HG03571 (cell line): ENCODE measurements at regions not wholly inside any gene's neighbourhood (a gene's known extent, or its start where the extent isn't known, plus 50 kb on each side); places are given as distances from the start of the nearest gene placed in this dataset.
"Not testable (repeated sequence)": the region's sequence is repeated elsewhere in the genome, so short reads cannot be mapped to it uniquely, and the experiment has no call there.

ENCODE experiments used
- ATAC-seq: cut with Tn5 transposase; IDR thresholded peaks from one replicate; pipeline ENCODE4 v1.9.1; 2021; ENCODE audit not compliant: unreplicated experiment

DNA sequence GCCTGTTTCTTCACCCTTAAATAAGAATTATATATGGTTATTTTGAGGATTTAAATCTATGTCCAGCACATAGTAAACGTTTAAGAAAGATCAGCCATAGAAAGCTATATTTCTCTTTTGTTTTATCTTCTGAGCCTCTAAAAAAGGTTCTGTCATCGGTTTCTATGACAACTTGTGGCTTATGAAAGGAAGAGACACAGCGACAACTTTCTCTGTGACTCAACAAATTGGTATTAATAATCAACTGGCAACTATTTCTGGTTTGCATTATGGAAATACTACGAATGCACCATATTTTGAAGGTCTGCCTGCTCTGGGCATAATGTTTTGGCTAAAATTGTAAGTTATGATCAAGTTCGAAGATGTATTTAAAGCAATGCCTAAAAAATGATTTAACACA lies 751.0 kb downstream of the CD109 start:
- ATAC-seq: peak; percentile 93

DNA sequence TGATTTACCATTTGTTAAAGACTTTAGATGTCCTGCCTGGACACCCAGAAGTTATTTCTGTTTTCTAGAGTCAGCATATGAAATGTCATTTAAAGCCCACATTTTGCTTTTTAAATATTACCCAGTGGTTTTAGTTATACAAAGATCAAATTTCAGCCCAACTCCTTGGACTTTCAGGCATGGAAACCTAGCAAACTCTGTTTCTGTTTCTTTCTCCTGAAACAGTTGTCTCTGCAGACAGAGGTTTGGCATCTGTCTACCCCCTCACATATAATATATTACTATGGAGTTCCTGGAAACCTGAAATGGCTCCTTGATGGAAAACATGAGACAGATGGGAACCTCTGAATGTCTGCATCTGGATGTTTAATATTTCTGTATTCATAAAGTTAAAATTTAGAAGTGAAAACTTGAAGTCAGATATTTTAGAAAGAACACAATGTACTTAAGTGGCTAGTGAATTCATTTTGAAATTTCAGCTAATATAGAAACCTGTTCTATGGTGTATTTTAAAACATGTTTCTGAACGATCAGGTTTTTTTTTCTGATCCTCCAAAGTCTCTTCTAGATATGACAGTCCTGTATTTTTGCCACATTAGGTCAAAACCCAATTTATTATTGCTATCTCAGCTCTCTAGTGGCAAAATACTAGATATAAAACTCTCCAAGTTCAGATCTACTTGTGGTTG lies 743.3 kb downstream of the CD109 start:
- no peak for ATAC-seq

DNA sequence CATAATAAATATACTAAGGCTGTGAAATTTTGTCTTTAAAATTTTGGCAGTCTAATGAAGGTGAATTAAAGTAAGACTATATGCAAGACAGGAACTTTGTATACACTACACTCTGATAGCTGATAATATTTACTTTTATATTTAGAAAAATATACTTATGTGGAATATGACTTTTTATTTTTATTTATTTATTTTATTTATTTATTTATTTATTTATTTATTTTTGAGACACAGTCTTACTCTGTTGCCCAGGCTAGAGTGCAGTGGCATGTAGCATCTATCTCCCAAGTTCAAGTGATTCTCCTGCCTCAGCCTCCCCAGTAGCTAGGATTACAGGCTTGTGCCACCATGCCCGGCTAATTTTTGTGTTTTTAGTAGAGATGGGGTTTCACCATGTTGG lies 742.4 kb downstream of the CD109 start:
- not testable (repeated sequence) for ATAC-seq

DNA sequence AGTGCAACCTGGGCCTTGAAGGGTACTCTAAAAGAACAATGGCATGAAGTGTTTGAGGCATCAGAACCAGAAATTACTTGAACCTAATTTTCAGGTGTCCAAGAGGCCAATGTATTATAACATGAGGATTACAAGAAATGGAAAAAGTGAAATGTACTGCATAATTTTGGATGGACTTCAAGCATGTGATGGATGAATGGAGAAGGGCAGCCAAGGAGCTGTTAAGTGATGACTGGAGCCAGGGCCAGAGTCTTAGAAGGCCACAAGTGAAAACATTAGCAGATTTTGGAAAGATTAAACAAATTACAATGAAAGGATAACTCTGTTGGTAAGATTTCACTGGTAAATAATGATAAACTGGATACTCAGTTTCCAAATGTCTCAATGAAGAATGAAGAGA lies 738.2 kb downstream of the CD109 start:
- no peak for ATAC-seq

DNA sequence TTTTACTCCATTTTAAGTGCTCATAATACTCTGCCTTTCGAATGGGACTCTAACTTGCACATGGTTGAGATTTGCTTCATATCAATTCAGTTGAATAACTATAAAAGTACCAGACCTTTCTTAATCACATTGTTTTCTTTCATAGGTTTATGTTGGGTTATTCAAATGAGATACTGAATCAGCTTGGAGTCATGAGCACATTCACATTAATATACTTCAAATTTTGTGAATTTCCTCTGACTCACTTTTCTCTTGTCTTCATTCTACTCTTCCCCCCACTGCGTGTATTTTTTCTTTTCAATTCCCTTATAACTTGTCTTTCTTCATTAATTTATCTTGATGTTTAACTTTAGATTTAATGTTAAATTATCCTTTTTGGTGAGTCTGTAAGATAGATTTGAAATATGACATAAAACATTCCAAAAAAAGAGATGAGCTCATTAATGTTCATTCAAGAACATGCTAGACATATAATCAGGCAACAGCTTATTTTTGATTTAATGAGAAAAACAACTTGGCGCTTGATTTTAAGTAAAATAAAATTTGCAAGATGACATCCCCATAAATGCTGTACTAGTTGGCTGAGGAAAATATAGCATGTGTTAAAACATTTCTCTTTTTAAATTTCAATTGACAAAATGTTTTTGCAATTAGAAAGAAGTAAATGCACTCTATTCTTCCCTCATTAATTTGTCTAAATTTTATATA lies 736.0 kb downstream of the CD109 start:
- no peak for ATAC-seq

DNA sequence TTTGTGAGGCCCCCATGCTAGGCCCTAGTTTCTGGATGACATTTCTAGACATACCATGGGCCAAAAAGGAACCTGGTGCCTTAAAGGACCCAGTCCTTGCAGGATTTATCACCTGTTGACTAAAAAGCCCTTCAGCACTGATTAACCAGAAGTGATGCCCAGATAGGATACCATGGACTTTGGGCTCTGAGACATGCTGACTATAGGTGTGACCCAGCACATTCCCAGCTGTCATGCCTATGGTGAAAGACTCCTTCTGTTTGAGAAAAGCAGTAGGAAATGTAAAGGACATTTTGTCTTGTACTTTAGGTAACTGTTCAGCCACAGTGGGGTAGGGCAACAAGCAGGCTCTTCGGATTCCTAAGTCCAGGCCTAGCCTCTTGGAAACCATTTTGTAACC lies 724.2 kb downstream of the CD109 start:
- no peak for ATAC-seq

DNA sequence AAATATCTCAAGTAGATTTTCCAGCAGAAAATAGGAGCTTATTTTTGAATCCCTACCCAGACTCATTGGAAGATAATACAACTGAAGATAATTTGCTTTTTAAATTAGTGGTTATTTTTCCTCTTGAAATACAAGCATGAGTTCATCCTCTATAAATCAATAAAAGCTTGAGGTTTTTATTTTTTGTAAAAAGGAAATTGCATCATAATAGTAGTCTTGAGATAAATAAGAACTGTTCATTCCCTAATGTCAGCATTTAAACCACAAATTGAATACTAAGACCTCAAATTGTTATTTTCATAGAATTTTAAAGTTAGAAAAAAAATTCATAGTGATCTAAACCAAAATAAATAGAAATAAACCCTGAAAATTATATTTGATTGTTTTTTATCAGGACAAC lies 719.1 kb downstream of the CD109 start:
- ATAC-seq: no peak

DNA sequence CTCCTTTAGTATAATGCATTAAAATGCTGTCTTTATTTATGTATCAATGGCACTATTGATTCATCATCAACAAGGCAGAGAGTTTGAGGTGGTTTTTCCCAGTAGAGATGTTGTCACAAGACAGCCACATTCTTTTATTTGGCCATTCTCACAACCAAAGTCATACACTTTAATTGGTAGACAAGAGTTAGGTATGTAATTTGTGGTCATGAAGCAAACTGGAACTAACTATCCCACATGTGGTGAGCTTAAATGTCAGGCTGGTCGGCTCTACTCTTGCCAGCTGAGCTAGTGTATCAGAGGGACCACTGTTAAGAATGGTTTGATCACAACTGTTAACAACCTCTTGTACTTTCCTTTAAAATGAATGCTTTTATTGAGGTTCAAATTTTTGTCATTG lies 714.6 kb downstream of the CD109 start:
- ATAC-seq: no peak

DNA sequence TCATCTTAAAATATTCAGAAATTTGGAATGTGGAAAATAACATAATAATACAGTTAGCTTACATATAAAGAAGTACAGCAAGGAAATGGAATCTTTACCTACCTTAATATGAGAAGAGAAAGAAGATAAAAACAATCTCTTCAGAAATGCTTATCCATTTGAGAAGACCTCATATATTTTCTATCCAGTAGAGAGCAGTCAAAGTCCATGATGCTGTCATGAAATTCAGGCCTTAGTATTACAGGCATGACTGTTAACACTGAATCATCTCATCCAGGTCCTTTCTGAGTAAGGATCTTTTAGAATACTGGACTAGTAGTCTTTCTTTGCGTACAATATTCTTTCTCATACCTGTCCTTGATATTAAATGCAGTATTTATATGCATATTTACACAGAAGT lies 713.4 kb downstream of the CD109 start:
- ATAC-seq: no peak

DNA sequence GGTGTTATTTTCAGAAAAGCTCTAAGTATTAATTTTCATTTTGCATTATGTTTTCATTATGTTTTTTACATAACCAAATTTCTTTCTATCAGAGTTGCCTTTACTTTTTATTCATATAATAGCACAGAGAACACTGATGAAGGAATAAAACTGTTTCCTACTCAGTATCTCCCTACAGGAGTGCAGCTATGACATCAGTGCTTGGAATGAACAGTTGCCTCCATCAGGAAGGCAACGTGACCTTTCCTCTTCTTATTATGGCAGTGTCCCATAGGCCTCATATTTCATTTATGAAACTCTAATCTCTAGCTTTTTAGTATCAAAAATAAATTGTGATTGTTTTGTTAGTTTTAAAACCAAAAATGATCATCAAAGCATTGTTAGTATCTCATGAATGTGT lies 712.8 kb downstream of the CD109 start:
- no peak for ATAC-seq

DNA sequence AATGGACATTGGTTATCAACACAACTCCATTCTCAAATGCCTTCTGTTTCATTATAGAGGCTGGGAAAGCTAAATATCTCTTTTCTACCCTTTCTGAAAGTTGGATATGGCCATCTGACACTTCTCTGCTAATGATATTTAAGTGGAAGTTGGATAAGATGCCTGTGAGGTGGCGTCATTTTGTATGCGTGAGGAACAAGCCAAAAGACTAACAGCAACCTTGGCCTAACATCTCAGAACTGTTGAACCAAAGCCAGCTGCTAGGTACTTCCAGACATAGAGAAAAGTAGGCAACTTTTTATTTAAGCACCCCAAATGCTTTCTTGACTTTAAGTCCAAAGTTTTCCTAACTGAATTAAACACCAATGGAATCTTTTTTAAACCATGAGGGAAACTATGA lies 708.4 kb downstream of the CD109 start:
- no peak for ATAC-seq

DNA sequence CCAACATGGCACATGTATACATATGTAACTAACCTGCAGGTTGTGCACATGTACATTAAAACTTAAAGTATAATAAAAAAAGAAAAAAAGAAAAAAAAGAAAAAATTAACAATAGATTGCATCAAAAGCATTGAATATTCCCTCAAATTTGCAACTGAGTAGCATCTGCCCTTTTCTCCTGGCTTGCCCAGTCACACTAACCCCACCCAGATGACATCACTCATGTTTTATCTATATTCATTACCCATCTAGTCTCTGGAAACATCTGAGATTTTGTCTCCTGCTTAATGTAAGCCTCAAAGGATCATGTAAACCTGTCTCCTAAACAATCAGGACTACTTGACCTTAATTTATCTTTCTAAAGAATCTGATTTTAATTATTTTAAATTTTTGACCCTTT lies 706.8 kb downstream of the CD109 start:
- no peak for ATAC-seq

DNA sequence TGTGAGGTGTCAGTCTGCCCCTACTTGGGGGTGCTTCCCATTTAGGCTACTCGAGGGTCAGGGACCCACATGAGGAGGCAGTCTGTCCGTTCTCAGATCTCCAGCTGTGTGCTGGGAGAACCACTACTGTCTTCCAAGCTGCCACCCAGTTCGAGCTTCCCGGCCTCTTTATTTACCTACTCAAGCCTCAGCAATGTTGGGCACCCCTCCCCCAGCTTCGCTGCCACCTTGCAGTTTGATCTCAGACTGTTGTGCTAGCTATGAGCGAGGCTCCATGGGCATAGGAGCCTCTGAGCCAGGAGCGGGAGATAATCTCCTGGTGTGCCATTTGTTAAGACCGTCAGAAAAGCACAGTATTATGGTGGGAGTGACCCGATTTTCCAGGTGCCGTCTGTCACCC lies 682.4 kb downstream of the CD109 start:
- not testable (repeated sequence) for ATAC-seq

DNA sequence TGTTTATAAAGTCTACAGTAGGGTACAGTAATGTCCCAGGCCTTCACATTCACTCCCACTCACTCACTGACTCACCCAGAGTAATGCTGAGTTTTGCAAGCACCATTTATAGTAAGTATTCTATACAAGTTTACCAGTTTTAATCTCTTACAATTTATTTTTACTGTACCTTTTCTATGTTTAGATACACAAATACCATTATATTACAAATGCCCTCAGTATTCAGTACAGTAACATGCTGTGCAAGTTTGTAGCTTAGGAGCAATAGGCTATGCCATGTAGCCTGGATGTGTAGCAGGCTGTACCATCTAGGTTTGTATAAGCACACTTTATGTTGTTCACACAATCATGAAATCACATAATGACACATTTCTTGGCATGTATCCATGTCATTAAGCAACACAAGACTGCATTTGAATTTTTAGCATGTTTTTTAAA lies 673.6 kb downstream of the CD109 start:
- no peak for ATAC-seq

DNA sequence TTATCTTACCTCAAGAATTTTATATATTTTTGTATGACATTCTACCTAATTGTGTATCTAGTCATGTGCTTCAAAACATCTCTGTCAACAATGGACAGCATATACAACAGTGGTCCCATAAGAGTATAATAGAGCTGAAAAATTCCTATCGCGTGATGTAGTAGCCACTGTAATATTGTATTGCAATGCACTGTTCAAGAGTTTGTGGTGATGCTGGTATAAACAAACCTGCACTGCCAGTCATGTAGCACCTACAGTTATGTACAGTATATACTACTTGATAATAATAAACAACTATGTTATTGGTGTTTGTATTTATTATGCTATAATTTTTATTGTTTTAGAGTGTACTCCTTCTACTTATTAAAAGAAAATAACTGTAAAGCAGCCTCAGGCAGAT lies 672.7 kb downstream of the CD109 start:
- no peak for ATAC-seq

DNA sequence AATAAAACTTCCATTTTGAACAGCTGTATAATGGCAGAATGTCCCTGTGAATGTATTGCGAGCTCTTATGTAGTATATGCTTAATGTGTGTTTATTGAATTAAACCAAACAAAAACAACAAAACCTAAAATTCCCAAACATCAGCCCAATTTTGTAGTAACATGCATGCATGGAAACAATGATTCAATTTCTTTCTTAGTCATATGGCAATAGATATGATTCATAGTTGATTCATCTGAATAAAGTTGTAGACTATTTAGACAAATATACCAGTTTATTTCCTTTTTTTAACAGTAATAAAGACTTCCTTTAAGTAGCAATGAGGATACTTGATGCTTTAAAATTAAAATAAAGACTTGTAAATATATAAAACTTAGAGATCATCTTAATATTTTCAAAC lies 670.6 kb downstream of the CD109 start:
- no peak for ATAC-seq

DNA sequence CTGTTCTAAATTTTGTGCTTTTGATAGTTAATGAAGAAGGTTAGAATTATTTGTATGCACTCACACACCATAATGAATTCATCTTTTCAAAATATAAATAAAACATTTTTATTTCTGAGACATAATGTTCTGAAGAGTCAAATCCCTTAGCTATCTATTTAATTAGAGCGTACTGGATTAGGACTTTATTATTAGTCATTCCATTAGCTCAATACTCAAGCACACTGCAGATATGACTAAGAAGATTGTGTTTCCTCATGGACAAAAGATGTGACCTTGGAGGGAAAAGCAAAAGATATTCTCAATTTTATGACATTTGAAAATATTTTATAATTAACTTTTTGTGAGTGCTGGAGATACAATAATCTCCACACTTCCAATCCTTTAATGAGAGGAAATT lies 666.4 kb downstream of the CD109 start:
- ATAC-seq: no peak

DNA sequence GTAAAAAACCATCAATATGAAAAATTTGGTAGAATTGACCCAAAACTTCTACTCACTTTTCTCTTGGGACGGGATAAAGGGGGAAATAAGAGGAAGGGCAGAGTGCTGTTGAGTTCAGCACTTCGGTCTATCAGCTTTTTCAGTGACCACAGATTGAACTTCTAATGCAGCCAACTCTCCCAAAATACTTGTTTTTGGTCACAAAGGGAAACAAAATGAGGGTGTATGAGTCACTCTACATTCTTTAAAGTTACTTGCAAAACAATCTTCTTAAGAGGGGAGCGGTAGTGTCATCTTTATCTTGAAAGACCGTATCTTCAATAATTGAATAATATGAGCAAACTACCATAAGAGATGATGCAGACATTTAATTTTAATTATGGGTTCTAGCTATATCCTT lies 661.3 kb downstream of the CD109 start:
- ATAC-seq: no peak

DNA sequence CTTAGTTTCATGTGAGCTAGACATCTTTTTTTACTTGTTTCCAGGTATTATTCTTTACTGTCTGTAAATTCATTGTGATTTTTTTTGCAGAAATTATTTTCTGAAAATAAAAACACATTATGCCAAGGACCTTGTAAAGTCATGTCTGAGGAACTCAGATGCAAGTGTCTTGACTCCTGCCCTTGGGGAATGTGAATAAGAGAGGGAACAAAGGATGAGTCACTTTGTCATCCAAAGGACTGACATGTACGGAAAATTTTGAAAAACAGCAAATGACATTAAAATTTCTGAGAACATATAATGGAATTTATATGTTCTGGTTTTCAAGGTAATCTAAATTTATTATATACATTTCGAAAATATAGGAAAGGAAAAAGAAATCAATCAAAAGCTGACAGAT lies 660.4 kb downstream of the CD109 start:
- ATAC-seq: no peak

DNA sequence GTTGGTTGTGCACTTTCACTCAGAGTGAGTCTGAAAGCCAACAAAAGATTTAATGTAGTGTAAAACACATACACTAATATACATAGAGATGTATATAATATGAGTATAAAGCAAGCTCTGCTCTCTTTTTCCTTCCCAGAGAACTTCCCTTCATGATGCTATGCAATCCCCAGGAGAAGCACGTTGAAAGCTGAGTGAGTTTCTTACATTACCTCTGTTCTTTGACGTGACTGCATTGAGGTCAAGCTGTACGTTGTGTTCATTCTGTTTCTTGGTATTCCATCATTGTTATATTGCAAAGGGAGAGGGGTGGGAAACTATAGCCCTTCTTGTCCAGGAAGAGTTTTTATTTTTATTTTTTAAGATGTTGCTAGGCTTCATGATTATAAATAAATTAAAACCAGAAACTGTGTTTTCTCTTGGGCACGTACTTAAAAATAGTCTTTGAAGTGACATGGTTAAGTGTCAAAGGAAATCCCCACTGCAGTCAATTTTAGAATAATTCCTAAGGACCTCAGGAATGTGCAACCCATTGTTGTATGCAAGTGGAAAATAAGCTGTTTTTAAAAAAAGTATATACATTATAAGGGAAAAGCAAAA lies 651.0 kb downstream of the CD109 start:
- no peak for ATAC-seq

DNA sequence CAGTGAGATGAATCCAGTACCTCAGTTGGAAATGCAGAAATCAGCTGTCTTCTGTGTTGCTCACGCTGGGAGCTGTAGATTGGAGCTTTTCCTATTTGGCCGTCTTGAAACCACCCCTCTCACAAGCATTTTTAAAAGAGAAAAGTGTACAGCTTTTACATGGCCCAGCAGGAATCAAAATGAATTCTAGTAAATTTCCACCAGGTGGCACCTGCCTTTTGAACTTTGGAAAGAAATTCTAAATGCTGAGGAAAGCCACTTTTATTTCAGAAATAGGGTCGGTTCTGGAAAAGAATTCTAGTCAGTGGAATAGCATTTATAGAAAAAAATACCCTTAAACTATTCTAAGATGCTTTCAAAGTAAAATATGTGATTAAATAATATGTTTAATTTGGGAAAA lies 647.8 kb downstream of the CD109 start:
- ATAC-seq: no peak

DNA sequence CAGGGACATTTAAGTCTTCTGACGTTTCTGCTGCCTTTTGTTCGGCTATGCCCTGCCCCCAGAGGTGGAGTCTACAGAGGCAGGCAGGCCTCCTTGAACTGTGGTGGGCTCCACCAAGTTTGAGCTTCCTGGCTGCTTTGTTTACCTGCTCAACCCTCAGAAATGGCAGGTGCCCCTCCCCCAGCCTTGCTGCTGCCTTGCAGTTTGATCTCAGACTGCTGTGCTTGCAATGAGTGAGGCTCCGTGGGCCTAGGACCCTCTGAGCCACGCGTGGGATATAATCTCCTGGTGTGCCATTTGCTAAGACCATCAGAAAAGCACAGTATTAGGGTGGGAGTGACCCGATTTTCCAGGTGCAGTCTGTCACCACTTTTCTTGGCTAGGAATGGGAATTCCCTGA lies 647.3 kb downstream of the CD109 start:
- ATAC-seq: not testable (repeated sequence)
